Fibroblast of lung (primary cell): ENCODE measurements at regions not wholly inside any gene's neighbourhood (a gene's known extent, or its start where the extent isn't known, plus 50 kb on each side); places are given as distances from the start of the nearest gene placed in this dataset.

Source experiments
- EZH2 ChIP-seq: IDR thresholded peaks from 2 replicates; pipeline ENCODE4 v1.5.1; 2012; ENCODE audit warnings: low read length, control low read depth, mild to moderate bottlenecking; ENCODE audit errors: missing control alignments
- TF ChIP-seq, protein P1 (sequence below), 2 donors: IDR thresholded peaks in 1 of 2; conservative IDR thresholded peaks in 1 of 2; 1 replicate in 1 of 2; 2 replicates in 1 of 2; pipeline ENCODE4 v1.5.1; 2011 to 2012; ENCODE audit warnings: low read length in 2 of 2, control low read depth in 1 of 2, inconsistent platforms in 1 of 2, low read depth in 1 of 2, mild to moderate bottlenecking in 1 of 2

DNA sequence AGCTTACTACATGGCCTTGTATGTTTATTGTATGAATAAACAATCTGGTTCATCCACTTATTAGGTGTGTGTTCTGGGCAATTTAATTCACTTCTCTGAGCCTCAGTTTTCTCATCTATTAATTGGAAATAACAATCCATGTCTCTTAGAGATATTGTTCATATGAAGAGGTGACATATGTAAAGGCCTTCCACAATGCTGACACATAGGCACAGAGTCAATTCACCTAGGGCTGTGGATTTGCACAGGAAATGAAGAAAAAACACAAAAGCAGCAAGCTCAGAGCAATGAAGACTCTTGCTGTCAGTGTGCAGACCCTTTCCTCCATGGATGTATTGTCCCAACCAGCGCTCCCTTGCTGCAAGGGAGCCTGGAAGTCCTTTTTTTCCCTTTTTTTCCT lies 195.2 kb upstream of the CAMK1G start:
- TF ChIP-seq, protein P1, sequence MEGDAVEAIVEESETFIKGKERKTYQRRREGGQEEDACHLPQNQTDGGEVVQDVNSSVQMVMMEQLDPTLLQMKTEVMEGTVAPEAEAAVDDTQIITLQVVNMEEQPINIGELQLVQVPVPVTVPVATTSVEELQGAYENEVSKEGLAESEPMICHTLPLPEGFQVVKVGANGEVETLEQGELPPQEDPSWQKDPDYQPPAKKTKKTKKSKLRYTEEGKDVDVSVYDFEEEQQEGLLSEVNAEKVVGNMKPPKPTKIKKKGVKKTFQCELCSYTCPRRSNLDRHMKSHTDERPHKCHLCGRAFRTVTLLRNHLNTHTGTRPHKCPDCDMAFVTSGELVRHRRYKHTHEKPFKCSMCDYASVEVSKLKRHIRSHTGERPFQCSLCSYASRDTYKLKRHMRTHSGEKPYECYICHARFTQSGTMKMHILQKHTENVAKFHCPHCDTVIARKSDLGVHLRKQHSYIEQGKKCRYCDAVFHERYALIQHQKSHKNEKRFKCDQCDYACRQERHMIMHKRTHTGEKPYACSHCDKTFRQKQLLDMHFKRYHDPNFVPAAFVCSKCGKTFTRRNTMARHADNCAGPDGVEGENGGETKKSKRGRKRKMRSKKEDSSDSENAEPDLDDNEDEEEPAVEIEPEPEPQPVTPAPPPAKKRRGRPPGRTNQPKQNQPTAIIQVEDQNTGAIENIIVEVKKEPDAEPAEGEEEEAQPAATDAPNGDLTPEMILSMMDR (conservative IDR thresholded peaks at IDR 0.05 in 1 of 2, IDR thresholded peaks at IDR 0.05 in 1 of 2; ENCODE audit: low read depth in 1 of 2, low read length in 2 of 2): no peak
- no peak for TF ChIP-seq EZH2
